ENCODE measurements at regions not wholly inside any gene's neighbourhood (a gene's known extent, or its start where the extent isn't known, plus 50 kb on each side); places are given as distances from the start of the nearest gene placed in this dataset.

- TF ChIP-seq CTCF (IDR thresholded peaks at IDR 0.05) = no peak
- no peak for TF ChIP-seq EP300 (IDR thresholded peaks at IDR 0.05)
- no peak for TF ChIP-seq POLR2AphosphoS5 (IDR thresholded peaks at IDR 0.05)
- TF ChIP-seq POLR2A (IDR thresholded peaks at IDR 0.05) = no peak
Observed at GRCh38 chr1:189524501-189524900, 953.2 kb downstream of the BRINP3 start.

Data from sigmoid colon (tissue), 4 donors.